Skeletal muscle satellite cell (primary cell): ENCODE measurements at regions not wholly inside any gene's neighbourhood (a gene's known extent, or its start where the extent isn't known, plus 50 kb on each side); places are given as distances from the start of the nearest gene placed in this dataset.
"Not testable (repeated sequence)": the region's sequence is repeated elsewhere in the genome, so short reads cannot be mapped to it uniquely, and the experiment has no call there.

Experiments used
- H3K27me3 ChIP-seq: 2 replicates; pipeline ENCODE4 v1.7.0; 2013; ENCODE audit warnings: low read length; ENCODE audit not compliant: control insufficient read depth, insufficient read depth
- H3K36me3 ChIP-seq: 2 replicates; pipeline ENCODE4 v1.7.0; 2013; ENCODE audit warnings: mild to moderate bottlenecking, control low read depth, low read length; ENCODE audit not compliant: insufficient read depth
- H3K4me1 ChIP-seq: 2 replicates; pipeline ENCODE4 v1.7.0; 2013; ENCODE audit warnings: low read length; ENCODE audit not compliant: control insufficient read depth, insufficient read depth
- H3K4me2 ChIP-seq: 2 replicates; pipeline ENCODE4 v1.7.0; 2013; ENCODE audit warnings: mild to moderate bottlenecking, low read length
- H3K4me3 ChIP-seq: 2 replicates; pipeline ENCODE4 v1.7.0; 2013; ENCODE audit warnings: low read length
- H3K9ac ChIP-seq: 2 replicates; pipeline ENCODE4 v1.7.0; 2013; ENCODE audit warnings: mild to moderate bottlenecking, low read depth, low read length, moderate library complexity
- H3K9me3 ChIP-seq: replicated peaks from 2 replicates; pipeline ENCODE4 v1.7.0; 2013; ENCODE audit warnings: mild to moderate bottlenecking, control low read depth, low read length

GRCh38 chr12:131386167-131386521 lies 324.7 kb upstream of the SFSWAP start:
- Histone ChIP-seq H3K27me3 (no peaks in the 10 kb centered on the region), H3K36me3 (no peaks in the 10 kb centered on the region), H3K4me3 (no peak overlapping the region), H3K9me3 (peaks cover 16% of the 10 kb centered on the region), H3K4me1 (no peaks in the 10 kb centered on the region), H3K4me2 (no peak overlapping the region), H3K9ac (no peak overlapping the region)

- H3K9ac ChIP-seq = no peak overlapping the region
- no peaks in the 10 kb centered on the region for H3K36me3 ChIP-seq
- H3K9me3 ChIP-seq = peaks cover 20% of the 10 kb centered on the region
- no peaks in the 10 kb centered on the region for H3K27me3 ChIP-seq
- H3K4me2 ChIP-seq = no peak overlapping the region
- H3K4me3 ChIP-seq = no peak overlapping the region
- no peaks in the 10 kb centered on the region for H3K4me1 ChIP-seq
These were observed 324.1 kb upstream of the SFSWAP start for GRCh38 chr12:131386781-131387180.

DNA sequence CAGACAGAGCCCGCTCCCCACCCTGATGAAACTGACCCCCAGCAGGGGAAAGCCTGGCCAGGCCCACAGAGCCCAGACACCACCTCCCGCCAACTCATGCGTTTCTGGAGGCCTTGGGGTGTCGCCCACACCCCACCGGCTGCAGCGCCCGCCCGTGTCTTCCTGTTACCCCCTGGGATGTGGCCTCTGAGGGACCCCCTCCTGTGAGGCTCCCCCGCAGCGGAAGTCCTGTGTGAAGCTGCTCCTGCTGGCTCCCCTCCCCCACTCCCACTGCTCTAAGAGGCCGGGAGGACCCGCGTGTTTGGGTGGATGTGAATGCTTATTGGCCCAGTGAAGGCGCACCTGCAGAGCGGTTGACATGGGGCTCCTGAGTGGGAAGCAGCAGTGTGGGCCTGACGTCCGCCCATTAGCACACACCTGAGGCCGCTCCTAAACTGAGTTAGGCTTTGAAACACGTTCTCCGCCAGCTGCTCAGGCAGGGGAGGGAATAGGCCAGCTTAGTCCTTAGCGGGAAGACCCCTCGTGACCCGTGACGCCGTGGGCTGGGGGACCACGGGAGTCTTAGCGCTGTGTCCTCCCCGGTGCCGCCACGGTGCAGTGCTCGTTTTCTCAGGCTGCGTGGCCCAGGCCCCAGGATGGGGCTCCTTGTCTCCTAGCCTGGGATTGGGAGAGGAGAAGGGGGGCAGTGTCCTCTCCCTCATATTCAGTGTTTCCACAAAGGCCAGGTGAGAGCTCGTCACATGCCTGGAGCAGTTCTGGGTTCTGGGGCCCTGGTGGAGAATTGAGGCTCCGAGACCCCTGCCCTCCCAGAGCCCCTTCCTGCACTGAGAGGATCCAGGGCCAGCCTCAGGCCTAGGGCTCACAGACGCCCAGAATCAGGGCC lies 323.4 kb upstream of the SFSWAP start:
- no peak overlapping the region for H3K9ac ChIP-seq
- no peak overlapping the region for H3K4me2 ChIP-seq
- H3K9me3 ChIP-seq = peaks cover 24% of the 10 kb centered on the region
- H3K27me3 ChIP-seq = no peaks in the 10 kb centered on the region
- H3K4me1 ChIP-seq = no peaks in the 10 kb centered on the region
- H3K4me3 ChIP-seq = no peak overlapping the region
- no peaks in the 10 kb centered on the region for H3K36me3 ChIP-seq

GRCh38 chr12:131388164-131389053 lies 322.5 kb upstream of the SFSWAP start:
- H3K27me3 ChIP-seq, H3K9ac ChIP-seq, H3K4me3 ChIP-seq, H3K4me2 ChIP-seq, H3K4me1 ChIP-seq, H3K36me3 ChIP-seq: not testable (repeated sequence)
- H3K9me3 ChIP-seq = peaks cover 24% of the 10 kb centered on the region

- Histone ChIP-seq H3K9me3 (peaks cover 24% of the 10 kb centered on the region), H3K4me1 (no peaks in the 10 kb centered on the region), H3K4me3 (no peak overlapping the region), H3K4me2 (no peak overlapping the region), H3K27me3 (no peaks in the 10 kb centered on the region), H3K9ac (no peak overlapping the region), H3K36me3 (no peaks in the 10 kb centered on the region)
These were observed 321.6 kb upstream of the SFSWAP start for GRCh38 chr12:131389054-131390013.

GRCh38 chr12:131390412-131391334 lies 320.2 kb upstream of the SFSWAP start:
- H3K4me3 ChIP-seq = no peak overlapping the region
- no peaks in the 10 kb centered on the region for H3K27me3 ChIP-seq
- no peak overlapping the region for H3K9ac ChIP-seq
- no peaks in the 10 kb centered on the region for H3K36me3 ChIP-seq
- H3K4me2 ChIP-seq = no peak overlapping the region
- H3K9me3 ChIP-seq = peaks cover 19% of the 10 kb centered on the region
- no peaks in the 10 kb centered on the region for H3K4me1 ChIP-seq

DNA sequence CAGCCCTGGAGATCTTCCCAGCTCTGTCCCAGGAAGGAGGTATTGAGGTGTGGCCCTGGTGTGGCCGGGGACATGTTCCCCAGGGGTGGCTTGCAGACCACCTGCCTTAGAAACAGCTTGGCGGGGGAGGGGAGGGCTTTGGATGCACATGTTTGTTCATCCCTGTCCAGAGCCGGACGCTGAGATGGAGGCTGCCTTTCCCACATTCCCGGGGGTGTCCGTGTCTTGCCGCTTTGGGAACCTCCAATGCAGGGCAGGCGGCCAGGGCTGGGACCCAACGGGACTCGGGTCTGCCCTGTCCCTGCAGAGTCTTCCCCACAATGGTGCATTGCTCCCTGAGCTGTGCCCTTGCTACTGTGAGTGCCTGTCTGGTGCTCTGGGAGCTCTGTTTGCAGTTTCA lies 319.5 kb upstream of the SFSWAP start:
- Histone ChIP-seq H3K9me3 (peaks cover 20% of the 10 kb centered on the region), H3K9ac (no peak overlapping the region), H3K27me3 (no peaks in the 10 kb centered on the region), H3K36me3 (no peaks in the 10 kb centered on the region), H3K4me3 (no peak overlapping the region), H3K4me2 (no peak overlapping the region), H3K4me1 (no peaks in the 10 kb centered on the region)

- H3K27me3 ChIP-seq, H3K4me1 ChIP-seq, H3K9ac ChIP-seq, H3K36me3 ChIP-seq, H3K4me3 ChIP-seq, H3K4me2 ChIP-seq: not testable (repeated sequence)
- peaks cover 25% of the 10 kb centered on the region for H3K9me3 ChIP-seq
These were observed 316.1 kb upstream of the SFSWAP start for GRCh38 chr12:131394752-131395151.

GRCh38 chr12:131395209-131395684 lies 315.6 kb upstream of the SFSWAP start:
- H3K36me3 ChIP-seq, H3K4me1 ChIP-seq, H3K9ac ChIP-seq, H3K4me2 ChIP-seq, H3K27me3 ChIP-seq, H3K4me3 ChIP-seq: not testable (repeated sequence)
- peaks cover 21% of the 10 kb centered on the region for H3K9me3 ChIP-seq

GRCh38 chr12:131395971-131396573 lies 314.8 kb upstream of the SFSWAP start:
- Histone ChIP-seq H3K9ac (no peak overlapping the region), H3K4me1 (no peaks in the 10 kb centered on the region), H3K27me3 (no peaks in the 10 kb centered on the region), H3K4me2 (no peak overlapping the region), H3K4me3 (no peak overlapping the region), H3K36me3 (no peaks in the 10 kb centered on the region), H3K9me3 (peaks cover 21% of the 10 kb centered on the region)
